Neural progenitor cell (in vitro differentiated cells): ENCODE measurements at regions not wholly inside any gene's neighbourhood (a gene's known extent, or its start where the extent isn't known, plus 50 kb on each side); places are given as distances from the start of the nearest gene placed in this dataset.

Experiments
- DNase-seq: peaks from one replicate; pipeline ENCODE4 v3.0.0-alpha.2; 2016; ENCODE audit warnings: low spot score
- H2AFZ ChIP-seq: fragments of 200-600 bp; sonication (generic); replicated peaks from 2 replicates; pipeline ENCODE4 v1.6.1; 2016; ENCODE audit warnings: antibody characterized with exemption
- H3F3A ChIP-seq: fragments of 200-600 bp; sonication (generic); 2 replicates; pipeline ENCODE4 v1.6.1; 2016; ENCODE audit warnings: antibody characterized with exemption, low read depth
- H3K27ac ChIP-seq: fragments of 200-600 bp; sonication (generic); 2 replicates; pipeline ENCODE4 v1.5.1; 2016; ENCODE audit warnings: mild to moderate bottlenecking
- H3K27me3 ChIP-seq: fragments of 200-600 bp; sonication (generic); 2 replicates; pipeline ENCODE4 v1.6.1; 2016; ENCODE audit warnings: mild to moderate bottlenecking, moderate library complexity
- H3K36me3 ChIP-seq: fragments of 200-600 bp; sonication (generic); 2 replicates; pipeline ENCODE4 v1.5.1; 2016
- H3K4me1 ChIP-seq: fragments of 200-600 bp; sonication (generic); 2 replicates; pipeline ENCODE4 v1.6.1; 2016; ENCODE audit warnings: mixed run types
- H3K4me2 ChIP-seq: fragments of 200-600 bp; sonication (generic); 2 replicates; pipeline ENCODE4 v1.6.1; 2016
- H3K4me3 ChIP-seq: fragments of 200-600 bp; sonication (generic); 2 replicates; pipeline ENCODE4 v1.5.1; 2016
- H3K79me2 ChIP-seq: fragments of 200-600 bp; sonication (generic); 2 replicates; pipeline ENCODE4 v1.6.1; 2016; ENCODE audit warnings: low read depth
- H3K9ac ChIP-seq: fragments of 200-600 bp; sonication (generic); 2 replicates; pipeline ENCODE4 v1.6.1; 2016
- H3K9me3 ChIP-seq: fragments of 200-600 bp; sonication (generic); 2 replicates; pipeline ENCODE4 v1.5.1; 2016; ENCODE audit warnings: low read depth
- H4K20me1 ChIP-seq: fragments of 200-600 bp; sonication (generic); 2 replicates; pipeline ENCODE4 v1.6.1; 2016; ENCODE audit warnings: low read depth
- H3K27ac Mint-ChIP-seq: 3 replicates; pipeline ENCODE4 v1.8.0; 2021; ENCODE audit warnings: mixed read lengths
- H3K27me3 Mint-ChIP-seq: 2 replicates; pipeline ENCODE4 v1.8.0; 2022; ENCODE audit warnings: low read depth, mild to moderate bottlenecking, inconsistent platforms, moderate library complexity, mixed read lengths; ENCODE audit not compliant: insufficient read depth
- H3K36me3 Mint-ChIP-seq: 3 replicates; pipeline ENCODE4 v1.8.0; 2021; ENCODE audit warnings: mixed read lengths
- H3K4me1 Mint-ChIP-seq: 3 replicates; pipeline ENCODE4 v1.8.0; 2021; ENCODE audit warnings: mixed read lengths
- H3K4me3 Mint-ChIP-seq: 3 replicates; pipeline ENCODE4 v1.8.0; 2021; ENCODE audit warnings: mild to moderate bottlenecking, moderate library complexity, mixed read lengths
- H3K9me3 Mint-ChIP-seq: 3 replicates; pipeline ENCODE4 v1.8.0; 2020; ENCODE audit warnings: mixed read lengths
- CTCF ChIP-seq: fragments of 200-600 bp; sonication (generic); IDR thresholded peaks from 2 replicates; pipeline ENCODE4 v1.5.1; 2017; ENCODE audit warnings: antibody characterized with exemption, mild to moderate bottlenecking
- EZH2 ChIP-seq: fragments of 200-600 bp; sonication (generic); IDR thresholded peaks from 2 replicates; pipeline ENCODE4 v1.6.1; 2017; ENCODE audit warnings: antibody characterized with exemption, mild to moderate bottlenecking, moderate library complexity
- EZH2phosphoT487 ChIP-seq: fragments of 200-600 bp; sonication (generic); IDR thresholded peaks from 2 replicates; pipeline ENCODE4 v1.6.1; 2017; ENCODE audit warnings: antibody characterized with exemption

DNA sequence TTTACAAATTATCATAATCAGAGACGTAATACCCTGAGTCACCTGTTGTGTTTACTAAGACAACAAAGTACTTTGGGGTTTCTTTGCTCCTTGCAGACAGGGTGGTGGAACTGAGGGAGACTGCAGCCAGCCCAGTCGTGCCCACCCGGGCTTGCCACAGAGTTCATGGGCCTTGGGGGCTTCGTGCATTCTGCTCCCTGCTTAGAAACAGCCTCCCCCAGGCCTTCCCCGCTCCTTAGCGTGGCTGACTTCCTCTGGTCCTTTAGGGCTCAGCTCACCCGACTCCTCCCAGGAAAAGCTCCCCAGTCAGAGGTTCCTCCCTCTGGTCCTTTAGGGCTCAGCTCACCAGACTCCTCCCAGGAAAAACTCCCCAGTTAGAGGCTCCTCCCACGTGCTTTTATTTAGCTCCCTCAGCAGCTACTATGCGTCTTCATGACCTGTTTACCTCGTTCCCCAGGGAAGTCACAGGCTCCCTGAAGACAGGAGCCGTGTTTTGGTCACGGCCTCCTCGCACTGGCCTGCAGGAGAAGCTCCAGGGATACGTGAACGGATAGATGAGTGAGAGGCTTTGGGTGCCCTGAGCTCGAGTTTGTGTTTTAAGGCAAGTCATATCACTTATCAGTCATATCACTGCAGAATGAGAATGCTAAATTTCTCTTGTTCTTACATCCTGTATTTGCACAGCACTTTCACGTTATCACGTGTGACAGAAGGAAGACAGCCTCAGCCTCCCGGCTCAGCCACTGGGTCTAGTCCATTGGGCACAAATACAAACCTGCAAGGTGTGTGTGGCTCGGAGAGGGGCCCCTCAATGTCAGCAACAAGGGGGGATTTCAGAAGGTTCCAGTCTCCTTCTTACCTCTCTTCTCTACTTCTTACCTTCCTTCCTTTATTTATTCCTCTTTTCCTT, 52.7 kb upstream of the VIPR2 start:
- no peaks in the 10 kb centered on the region for H3F3A ChIP-seq
- H3K27me3 ChIP-seq, result no peaks in the 10 kb centered on the region
- Mint-ChIP-seq H3K36me3 (no peaks in the 10 kb centered on the region), H3K27ac (no peak overlapping the region), H3K4me3 (no peak overlapping the region), H3K27me3 (peaks cover 2% of the 10 kb centered on the region), H3K4me1 (peaks cover 7% of the 10 kb centered on the region), H3K9me3 (no peaks in the 10 kb centered on the region)
- H3K9ac ChIP-seq, result no peak overlapping the region
- no peaks in the 10 kb centered on the region for H3K79me2 ChIP-seq
- no peak overlapping the region for H3K4me3 ChIP-seq
- peaks cover 10% of the 10 kb centered on the region for H3K4me1 ChIP-seq
- H3K4me2 ChIP-seq, result no peak overlapping the region
- H2AFZ ChIP-seq, result peak overlapping the region; percentile 99
- H3K36me3 ChIP-seq, result no peaks in the 10 kb centered on the region
- peak; percentile 53 for DNase-seq
- no peaks in the 10 kb centered on the region for H4K20me1 ChIP-seq
- TF ChIP-seq EZH2phosphoT487, result no peak
- TF ChIP-seq CTCF, result no peak
- TF ChIP-seq EZH2, result no peak
- H3K9me3 ChIP-seq, result no peaks in the 10 kb centered on the region
- H3K27ac ChIP-seq, result no peak overlapping the region

- Histone ChIP-seq H3K27ac (no peak overlapping the region), H4K20me1 (no peaks in the 10 kb centered on the region), H3K4me2 (no peak overlapping the region), H3K9me3 (no peaks in the 10 kb centered on the region), H3F3A (no peaks in the 10 kb centered on the region), H3K9ac (no peak overlapping the region), H3K4me1 (peaks cover 10% of the 10 kb centered on the region), H3K4me3 (no peak overlapping the region), H3K79me2 (no peaks in the 10 kb centered on the region), H3K27me3 (no peaks in the 10 kb centered on the region), H2AFZ (no peak overlapping the region), H3K36me3 (no peaks in the 10 kb centered on the region)
- H3K27ac Mint-ChIP-seq, result no peak overlapping the region
- H3K4me1 Mint-ChIP-seq, result peaks cover 7% of the 10 kb centered on the region
- TF ChIP-seq EZH2phosphoT487, result no peak
- no peak for TF ChIP-seq EZH2
- no peak for TF ChIP-seq CTCF
- H3K4me3 Mint-ChIP-seq, result no peak overlapping the region
- DNase-seq, result no peak
- H3K27me3 Mint-ChIP-seq, result peaks cover 6% of the 10 kb centered on the region
- no peaks in the 10 kb centered on the region for H3K9me3 Mint-ChIP-seq
- no peaks in the 10 kb centered on the region for H3K36me3 Mint-ChIP-seq
Measured at GRCh38 chr7:159196584-159196983, 51.9 kb upstream of the VIPR2 start.

- H3K9ac ChIP-seq, result no peak overlapping the region
- H3K27ac ChIP-seq, result no peak overlapping the region
- no peaks in the 10 kb centered on the region for H3K27me3 ChIP-seq
- peaks cover 10% of the 10 kb centered on the region for H3K4me1 ChIP-seq
- no peak for TF ChIP-seq CTCF
- TF ChIP-seq EZH2, result no peak
- TF ChIP-seq EZH2phosphoT487, result no peak
- H4K20me1 ChIP-seq, result no peaks in the 10 kb centered on the region
- no peaks in the 10 kb centered on the region for H3F3A ChIP-seq
- no peaks in the 10 kb centered on the region for H3K79me2 ChIP-seq
- H3K36me3 ChIP-seq, result no peaks in the 10 kb centered on the region
- H2AFZ ChIP-seq, result peak overlapping the region; percentile 64
- H3K27ac Mint-ChIP-seq, result no peak overlapping the region
- no peak overlapping the region for H3K4me3 Mint-ChIP-seq
- no peak for DNase-seq
- H3K4me3 ChIP-seq, result no peak overlapping the region
- H3K36me3 Mint-ChIP-seq, result no peaks in the 10 kb centered on the region
- H3K9me3 ChIP-seq, result no peaks in the 10 kb centered on the region
- H3K4me2 ChIP-seq, result no peak overlapping the region
- H3K27me3 Mint-ChIP-seq, result peaks cover 6% of the 10 kb centered on the region
- H3K4me1 Mint-ChIP-seq, result peaks cover 7% of the 10 kb centered on the region
- H3K9me3 Mint-ChIP-seq, result no peaks in the 10 kb centered on the region
Measured at GRCh38 chr7:159195946-159196345, 51.3 kb upstream of the VIPR2 start.
